ENCODE measurements at regions not wholly inside any gene's neighbourhood (a gene's known extent, or its start where the extent isn't known, plus 50 kb on each side); places are given as distances from the start of the nearest gene placed in this dataset.
A peak's percentile ranks its signal among the peaks of the same experiment; 100 is the strongest.
"Not testable (repeated sequence)": the region's sequence is repeated elsewhere in the genome, so short reads cannot be mapped to it uniquely, and the experiment has no call there.

DNA sequence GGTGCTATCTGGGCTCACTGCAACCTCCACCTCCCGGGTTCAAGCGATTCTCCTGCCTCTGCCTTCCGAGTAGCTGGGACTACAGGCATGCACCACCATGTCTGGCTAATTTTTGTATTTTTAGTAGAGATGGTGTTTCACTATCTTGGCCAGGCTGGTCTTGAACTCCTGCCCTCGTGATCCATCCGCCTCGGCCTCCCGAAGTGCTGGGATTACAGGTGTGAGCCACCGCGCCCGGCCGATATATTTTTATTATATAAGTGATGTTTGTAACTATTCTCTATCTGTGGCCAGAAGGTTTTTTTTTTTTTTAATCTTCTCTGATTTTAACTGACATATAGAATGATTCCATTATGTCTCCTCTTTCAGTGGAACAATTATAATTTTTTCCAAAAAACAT is 579.3 kb upstream of the CITED2 start:
- not testable (repeated sequence) for DNase-seq

DNA sequence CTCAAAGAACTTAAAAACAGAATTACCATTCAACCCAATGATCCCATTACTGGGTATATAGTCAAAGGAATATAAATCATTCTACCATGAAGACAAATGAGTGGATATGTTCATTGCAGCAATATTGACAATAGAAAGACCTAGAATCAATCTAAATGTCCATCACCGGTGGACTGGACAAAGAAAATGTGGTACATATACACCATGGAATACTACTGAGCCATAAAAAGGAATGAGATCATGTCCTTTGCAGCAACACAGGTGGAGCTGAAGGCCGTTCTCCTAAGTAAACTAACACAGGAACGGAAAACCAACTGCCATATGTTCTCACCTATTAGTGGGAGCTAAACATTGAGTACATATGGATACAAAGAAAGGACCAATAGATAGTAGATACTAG is 576.7 kb upstream of the CITED2 start:
- no peak for DNase-seq

DNA sequence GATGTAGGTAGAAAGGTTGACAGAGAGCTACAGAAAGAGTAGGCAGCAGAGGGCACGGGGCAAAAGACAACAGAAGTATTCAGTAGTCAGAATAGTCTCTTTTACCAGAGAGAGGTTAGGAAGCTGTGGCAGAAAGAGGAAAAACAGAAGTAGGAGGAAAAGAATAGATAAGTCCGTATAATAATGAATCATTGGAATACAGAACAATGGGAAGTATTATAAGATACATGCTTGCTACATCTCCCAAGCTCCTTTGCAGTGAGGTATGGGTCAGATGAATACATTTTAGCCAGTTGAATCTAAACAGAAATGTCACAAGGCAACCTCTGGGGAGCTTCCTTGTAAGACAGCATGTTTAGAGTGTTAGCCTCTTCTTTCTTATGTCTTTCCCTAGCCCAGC is 570.5 kb upstream of the CITED2 start:
- DNase-seq: no peak

DNA sequence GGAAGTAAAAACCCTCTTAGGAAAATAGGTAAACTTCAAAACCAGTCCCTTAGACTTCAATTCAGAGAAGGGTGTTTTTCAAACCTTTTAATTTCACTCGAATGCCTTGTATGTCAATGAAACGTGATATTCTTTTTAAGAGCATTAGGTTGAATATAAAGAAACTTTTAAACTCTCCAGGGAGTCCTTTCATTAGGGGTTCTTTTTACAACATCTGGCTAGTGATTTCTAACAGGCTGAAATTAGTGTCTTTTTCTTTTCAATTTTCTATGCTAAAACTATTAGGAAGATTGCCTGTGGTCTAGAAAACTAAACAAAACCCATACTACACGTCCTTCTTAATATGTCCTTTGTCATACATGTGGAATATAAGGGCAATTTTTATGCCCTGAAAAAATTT is 569.7 kb upstream of the CITED2 start:
- no peak for DNase-seq

DNA sequence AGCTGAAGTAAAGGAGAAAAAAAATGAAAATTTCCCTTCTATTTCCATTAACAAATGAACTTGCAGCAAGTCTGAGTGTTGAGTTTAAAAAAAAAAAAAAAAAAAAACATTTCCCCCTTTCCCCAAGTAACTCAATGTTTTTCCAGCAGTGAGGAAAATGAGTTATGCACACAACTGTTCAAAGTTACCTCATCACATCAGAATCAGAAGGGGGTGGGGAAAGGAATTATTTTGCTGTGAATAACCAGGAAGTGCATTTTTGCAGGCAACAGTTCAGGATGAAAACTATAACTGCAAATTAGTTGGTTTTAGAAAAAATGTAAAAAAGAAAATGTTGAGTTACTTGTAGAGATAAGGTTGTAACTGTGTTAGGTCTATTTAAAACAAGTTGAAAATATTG is 568.9 kb upstream of the CITED2 start:
- DNase-seq: no peak

DNA sequence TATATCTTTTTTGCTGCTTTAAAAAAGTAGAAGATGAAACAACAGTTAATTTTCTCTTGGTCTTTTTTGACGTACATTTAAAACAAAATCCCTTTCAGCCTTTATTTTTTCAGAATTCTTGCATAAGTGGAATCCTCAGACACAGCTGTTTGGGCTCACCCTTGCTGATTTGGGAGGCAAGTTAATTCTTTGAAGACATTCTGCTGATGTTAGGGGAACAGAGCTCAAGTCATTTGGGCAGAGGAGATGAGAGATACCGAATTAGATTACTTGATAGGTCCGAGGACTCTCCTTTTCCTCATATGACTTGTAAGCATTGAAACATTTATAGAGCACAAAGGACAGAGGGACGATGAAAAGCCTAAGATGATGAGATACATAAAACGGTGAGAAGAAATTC is 567.9 kb upstream of the CITED2 start:
- DNase-seq: no peak

DNA sequence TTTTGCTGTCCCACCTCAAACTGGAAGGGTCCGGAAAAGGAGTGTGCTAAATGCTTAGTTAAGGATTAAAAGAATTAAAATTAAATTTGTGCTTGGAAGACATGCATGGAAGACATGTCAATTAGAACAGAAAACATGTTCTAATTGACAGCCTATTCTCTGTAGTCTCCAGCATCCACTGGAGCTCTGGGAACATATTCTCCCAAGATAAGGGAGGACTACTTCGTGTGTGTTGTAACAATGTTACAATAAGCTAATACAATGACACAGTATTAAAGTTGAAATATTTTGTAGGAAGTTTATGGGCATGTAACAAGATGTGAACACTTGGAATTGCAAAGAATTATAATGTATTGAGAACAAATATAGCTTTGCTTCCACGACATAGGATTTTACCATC is 567.4 kb upstream of the CITED2 start:
- DNase-seq: no peak

DNA sequence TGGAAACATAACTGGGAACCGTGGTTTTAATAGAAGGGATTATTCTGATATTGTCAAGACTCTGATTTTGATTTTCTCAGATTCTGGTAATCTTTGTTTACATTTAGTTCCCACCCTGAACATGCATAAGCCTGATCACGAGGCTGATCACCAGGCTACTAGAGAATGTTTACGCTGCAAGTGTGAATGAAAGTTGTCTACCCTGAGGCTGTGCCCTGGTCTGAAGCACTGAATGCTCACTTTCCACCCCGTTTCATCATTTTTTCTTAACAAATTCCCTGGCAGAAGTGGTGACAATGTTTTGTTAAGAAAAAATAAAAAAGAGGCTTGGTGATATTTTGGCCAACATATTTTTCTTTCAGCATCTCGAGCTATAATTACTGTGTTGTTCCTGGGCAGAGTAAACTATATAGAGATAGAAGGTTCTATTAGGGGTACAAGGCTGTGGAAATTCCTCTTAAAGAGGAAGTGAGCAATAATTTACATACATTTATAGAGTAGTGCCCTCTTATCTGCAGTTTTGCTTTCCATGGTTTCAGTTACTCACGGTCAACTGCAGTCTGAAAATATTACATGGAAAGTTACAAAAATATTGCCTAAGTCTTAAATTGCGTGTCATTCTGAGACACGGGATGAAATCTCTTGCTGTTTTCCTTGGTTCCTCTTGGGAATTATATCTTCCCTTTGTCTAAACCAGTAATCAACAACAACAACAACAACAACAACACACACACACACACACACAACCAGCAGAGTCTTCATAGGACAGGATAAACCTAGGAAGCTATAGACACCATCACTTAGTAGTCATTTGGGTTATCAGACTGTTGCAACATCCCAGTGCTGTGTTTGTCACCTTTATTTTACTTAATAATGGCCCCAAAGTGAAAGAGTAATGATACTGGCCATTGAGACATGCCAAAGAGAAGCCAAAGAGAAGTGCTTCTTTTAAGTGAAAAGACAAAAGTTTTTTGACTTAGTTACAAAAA is 566.6 kb upstream of the CITED2 start:
- no peak for DNase-seq

DNA sequence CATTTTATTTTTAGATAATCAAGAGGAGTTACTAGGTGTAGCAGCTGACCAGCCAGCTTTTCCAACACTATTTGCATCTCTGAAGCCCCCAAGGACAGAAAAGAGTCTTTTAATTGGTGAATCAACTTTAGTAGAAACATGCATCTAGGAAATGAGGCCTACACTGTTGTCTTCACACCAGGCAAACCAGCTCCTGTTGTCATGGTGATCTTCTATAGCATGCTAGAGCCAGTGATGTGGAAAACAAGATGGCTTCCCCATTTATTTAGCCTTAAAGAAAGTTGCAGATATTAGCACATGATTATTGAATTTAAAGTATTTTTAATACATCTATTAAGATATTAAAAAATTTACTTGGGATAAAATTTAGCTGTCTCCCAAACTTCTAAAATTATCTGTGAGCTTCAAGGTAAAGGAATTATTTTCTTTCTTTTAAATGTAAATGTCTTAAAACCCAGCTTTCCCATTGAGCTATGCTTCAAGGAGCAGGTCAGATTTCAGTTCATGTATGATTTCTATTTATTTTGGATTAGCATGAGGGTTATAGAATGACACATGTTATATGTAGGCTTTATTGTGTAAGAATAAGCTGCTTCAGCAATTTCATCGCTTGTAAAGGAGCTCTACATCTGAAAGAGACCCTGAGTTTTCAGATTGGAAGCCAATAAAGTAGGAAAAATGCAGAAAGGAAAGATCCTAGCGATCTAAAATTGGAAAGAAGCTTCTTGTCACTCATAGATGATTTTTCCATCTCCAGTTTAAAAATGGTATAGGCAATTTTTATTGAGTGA is 564.9 kb upstream of the CITED2 start:
- DNase-seq: no peak

DNA sequence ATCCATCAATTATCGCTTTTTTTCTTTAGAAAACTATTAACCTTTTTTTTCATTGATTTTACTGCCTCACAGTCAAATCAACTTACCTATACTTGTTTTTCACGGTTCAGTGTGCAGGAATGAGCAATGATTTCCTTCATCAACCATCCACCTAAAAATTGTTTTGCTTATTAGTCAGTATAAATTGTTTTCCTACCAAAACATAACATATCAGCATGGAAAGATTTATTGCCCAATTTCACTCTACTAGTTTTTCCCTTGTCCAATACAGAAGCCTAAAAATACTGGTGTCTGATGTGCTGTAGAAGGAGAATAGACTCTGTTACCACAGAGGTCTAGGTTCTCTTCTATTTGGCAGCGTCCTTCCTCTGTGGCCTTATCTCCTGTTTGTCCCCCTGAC is 558.2 kb upstream of the CITED2 start:
- DNase-seq: no peak

DNA sequence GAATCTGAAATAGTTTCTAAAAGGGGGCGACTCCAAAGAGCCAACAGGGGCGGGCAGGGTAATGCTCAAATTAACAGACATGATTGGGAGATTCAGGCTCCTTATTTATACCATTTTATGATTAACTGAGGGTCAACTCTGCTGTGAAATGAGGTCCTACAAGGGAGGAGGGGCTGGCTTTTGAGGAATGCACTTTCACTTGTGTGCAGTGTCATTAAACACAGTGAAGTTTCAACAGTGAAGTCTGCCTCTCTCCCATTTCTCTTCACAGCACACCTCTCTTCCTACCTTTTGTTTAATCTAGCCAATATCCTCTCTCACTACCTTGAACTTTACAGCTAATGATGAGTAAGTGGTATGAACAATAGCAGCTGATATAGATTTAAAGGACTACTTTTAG is 557.3 kb upstream of the CITED2 start:
- no peak for DNase-seq

DNA sequence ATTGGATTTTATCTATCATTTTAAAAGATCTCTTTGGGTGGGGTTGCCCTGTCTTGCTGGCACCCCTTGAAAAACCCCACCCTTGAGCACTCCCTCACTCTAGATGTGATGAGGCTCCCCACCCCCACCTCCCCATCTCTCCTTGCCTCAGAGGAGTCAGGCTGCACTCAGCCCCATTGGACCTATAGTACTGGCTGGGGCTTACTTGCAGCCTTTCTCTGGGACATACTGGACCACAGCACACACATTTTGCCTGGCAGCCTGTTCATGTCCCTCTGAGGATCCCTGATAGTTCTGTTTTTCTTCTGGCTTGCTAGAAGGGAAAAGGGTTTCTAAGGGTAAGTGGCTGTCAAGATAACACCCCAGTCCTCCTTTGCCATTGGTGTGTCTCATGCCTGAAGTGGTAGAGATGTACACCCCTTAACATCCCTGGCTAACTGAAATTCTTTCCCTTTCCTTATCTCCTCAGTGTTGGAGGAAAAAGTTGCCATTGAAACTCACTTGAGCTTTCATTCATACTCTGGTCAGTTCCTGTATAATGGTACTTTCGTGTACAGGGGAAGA is 553.4 kb upstream of the CITED2 start:
- no peak for DNase-seq

DNA sequence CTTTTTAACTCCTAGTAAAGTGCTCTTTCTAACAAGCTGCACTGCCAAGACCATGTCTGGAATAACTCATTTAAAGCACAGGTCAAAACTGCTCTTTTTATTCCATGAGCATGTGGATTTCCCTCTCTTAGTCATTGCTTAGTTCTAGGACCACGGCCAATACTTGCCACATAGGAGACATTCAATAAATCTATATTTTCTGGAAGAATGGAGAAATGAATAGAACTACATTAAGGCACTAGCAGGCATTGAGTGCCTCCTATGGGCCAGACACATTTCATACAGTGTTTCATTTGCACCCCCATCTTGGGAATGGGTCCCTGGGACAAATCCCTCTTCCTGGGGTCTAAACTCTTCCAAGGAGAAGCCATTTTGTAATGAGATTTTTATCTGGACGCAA is 552.8 kb upstream of the CITED2 start:
- no peak for DNase-seq

DNA sequence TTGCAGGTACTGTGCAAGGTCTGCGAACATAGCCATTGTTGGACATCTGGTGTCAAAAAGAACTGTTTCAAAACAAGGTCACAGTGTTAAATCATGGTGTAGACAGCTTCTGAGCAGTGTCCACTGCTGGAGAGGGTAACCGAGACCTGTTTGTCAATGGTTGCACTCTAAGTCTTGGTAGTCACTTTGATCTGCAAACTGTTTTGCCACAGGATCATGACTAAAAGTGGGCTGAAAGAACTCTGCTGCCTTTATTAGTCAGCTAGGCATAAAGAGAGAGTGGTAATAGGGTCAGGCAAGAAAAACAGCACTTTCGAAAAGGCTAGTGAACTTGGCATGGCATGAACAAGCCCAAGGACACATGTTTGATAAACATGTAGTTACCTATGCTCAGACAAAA is 552.3 kb upstream of the CITED2 start:
- DNase-seq: no peak

DNA sequence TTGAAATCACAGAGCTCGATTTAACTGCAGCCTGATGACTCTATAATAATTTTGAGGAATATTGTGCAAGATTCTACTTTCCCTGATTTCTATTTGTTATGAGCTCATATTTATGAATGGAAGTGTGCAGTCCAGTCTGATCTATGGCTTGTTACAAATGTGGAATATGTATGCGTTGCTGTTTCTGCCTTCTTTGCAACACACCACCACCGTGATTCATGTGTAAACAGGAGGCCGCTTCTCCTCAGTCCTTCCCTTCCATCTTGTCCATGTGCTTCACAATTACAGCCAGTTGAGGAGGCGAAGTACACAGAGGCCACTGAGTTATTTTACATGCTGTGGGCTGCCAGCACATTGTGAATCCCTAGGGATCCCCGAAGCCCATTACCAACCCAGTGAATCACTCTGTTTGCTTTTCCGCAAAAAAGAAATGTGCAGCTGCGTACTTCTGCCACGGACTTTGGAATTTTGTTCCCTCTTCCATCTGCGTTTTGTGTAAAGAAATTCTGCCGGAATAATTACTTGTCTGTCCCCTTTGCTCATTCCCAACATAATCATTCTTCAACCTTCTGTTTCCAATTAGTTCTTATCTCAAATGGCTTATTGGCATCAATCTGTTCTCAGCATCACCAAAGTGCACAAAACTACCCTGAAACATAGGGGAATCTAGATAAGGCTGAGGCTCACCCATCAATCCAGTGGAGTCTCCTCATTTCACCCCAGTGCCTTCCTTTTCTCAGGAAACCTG is 551.6 kb upstream of the CITED2 start:
- no peak for DNase-seq

DNA sequence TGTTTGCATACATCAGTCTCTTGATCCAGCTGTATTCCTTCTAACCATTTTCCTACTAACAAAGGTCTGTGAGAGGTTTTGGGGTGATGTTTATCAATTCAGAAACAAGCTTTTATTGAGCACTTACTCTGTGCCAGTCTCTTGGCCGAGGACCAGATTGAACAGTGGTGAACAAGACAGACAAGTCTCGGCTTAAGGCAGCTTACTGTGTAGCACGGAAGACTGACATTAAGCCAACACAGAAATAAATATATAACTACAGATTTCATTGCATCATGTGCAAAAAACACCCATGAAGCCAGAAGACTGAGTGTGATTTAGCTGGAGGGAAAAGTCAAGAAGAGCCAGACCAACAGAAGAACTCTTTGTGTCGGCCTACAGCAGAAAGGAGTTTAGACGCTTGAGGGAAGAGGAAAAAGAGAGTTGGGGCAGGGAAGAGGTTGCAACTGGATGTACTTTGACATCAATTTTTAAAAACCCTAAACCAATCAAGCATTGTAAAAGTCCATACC is 549.6 kb upstream of the CITED2 start:
- DNase-seq: no peak

DNA sequence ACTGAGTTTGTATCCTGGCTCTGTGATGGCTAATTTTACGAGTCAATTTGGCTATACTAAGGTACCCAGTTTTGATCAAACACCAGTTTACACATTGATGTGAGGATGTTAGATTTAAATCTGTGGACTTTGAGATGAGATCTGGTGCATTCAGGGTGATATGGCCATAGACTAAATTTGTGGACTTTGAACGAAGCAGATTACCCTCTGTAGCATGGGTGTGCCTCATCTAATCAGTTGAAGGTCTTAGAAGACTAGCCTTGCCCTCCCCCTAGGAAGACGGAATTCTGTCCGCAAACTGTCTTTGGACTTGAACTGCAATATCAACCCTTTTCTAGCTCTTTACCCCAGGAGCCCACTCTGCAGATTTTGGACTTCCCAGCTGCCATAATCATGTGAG is 547.8 kb upstream of the CITED2 start:
- DNase-seq: no peak

DNA sequence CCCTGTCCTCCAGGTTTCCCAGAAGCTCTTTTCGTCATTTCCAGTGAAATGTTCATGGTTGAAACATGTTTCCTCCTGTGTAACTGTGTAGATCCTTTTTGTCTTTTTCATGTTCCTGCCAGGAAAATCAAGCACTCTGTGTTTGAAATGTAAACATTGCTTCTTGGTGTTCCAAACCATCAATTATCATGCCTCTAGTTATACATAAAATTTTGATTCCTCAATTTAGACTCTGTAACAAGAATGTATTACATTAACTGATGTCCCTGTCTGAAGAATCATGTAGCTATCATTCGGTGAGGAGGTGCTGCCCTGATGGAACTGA is 546.3 kb upstream of the CITED2 start:
- no peak for DNase-seq

DNA sequence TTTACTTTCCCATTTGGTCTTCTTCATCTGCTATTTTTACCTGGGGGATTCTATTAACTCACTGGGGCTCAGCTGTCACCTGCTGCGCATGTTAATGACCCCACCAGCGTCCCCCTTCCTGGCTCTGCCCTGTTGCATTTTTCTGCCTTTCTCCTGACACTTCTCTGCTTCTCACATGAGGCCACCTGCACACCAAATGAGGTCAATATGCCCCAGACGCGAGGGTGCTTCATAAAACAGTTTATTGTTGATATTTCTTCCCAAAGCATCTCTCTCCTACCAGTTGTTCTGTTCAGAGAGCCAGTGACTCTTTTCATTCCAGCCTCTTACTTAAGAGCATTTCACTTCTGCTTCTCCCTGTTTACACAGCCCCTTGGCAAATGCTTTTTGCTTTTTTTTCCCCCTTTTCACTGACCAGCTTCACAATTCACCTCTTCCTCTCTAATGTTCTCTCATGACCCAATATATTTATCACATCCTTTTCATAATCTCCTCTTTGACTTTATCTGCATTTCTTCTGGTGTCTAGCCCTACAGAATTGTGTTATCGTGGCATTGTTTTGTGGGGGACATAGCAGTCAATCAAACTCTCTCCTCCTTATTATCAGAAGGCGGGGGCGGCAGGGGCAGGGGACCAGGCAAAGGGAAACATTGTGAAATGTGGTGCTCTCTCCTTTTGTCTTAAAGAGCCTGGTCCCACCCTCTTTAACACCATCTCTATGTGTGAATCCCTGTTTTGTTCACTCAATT is 545.8 kb upstream of the CITED2 start:
- DNase-seq: peak in 1 of 2 donors; percentile 41

DNA sequence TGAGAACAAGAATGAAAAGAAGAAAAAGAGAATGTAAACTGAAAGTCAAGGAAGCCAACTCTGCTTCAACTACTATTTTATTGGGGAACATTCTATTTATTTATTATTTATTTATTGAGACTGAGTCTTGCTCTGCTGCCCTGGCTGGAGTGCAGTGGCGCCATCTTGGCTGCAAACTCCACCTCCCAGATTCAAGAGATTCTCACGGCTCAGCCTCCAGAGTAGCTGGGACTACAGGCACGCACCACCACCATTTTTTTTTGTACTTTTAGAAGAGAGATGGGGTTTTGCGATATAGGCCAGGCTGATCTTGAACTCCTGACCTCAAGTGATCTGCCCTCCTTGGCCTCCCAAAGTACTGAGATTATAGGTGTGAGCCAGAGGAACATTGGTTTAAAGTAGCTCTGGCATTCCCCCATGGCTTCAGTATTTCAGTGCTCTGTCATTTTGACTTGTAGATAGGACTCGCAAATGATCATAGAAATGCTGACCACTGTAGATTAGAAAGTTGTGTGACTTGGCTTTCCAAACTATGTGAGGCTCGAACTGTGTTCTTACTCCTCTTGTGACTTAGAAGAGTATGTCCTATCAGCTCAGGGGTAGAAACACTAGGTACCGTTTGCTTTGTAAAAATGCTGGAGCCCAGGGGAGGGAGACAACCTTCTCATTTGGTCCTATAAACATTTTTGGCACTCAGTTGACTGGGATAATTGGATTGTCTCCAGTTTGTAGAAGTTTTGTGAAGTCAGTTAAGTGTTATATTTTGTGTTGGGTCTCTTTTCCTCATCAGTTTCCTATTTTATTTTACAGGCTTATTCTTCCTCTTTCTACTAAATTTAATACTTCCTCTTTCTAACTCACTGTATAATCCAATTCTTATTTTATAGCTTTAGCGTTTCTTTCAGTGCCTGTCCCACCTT is 544.9 kb upstream of the CITED2 start:
- peak in 1 of 2 donors; percentile 74 for DNase-seq
